Heart left ventricle (tissue), 13 donors: ENCODE measurements at regions not wholly inside any gene's neighbourhood (a gene's known extent, or its start where the extent isn't known, plus 50 kb on each side); places are given as distances from the start of the nearest gene placed in this dataset.
"Not testable (repeated sequence)": the region's sequence is repeated elsewhere in the genome, so short reads cannot be mapped to it uniquely, and the experiment has no call there.

ENCODE experiments used
- CTCF ChIP-seq, 12 donors: fragments of 200-600 bp; sonication (generic) in 4 of 12; IDR thresholded peaks; one replicate each; pipeline versions ENCODE4 v1.5.0 to v1.8.0; 2018 to 2022; ENCODE audit warnings: antibody characterized with exemption in 12 of 12, mild to moderate bottlenecking in 5 of 12
- POLR2A ChIP-seq, 2 donors: fragments of 450-650 bp; IDR thresholded peaks; one replicate each; pipeline ENCODE4 v1.6.1; 2017; ENCODE audit warnings: antibody characterized with exemption in 2 of 2, mild to moderate bottlenecking in 2 of 2, moderate library complexity in 2 of 2
- donor health status: ischemic (EF 13 %, LVEDD 7.1; RV severe dilation, severe dysfunction).
- donor health status: DM: no; HTN: yes; CAD: no.
- donor health status: DM: no; HTN: no; CAD: no.
- donor health status: ischemic (EF 25% LVEDD 6.9; RV normal size, moderate dysfunction).
- donor health status: ischemic (EF 25% LVEDD 5.7; RV mildly dilated, moderate dysfunction).
- donor health status: ischemic (EF 35%, LVEDD 5.7; RV mildly dilated, moderate dysfunction).
- donor health status: nonischemic (EF 11% LVEDD 7.7; RV severe dilation, severe dysfunction).
- donor health status: DM: yes; HTN: yes; CAD: no.
- donor health status: PGD.
- donor health status: ischemic (EF 29% LVEDD 5.4; RV normal size, mild dysfunction).
- donor health status: nonischemic (EF 23%, LVEDD 6.1; RV moderate dilation, normal function).

DNA sequence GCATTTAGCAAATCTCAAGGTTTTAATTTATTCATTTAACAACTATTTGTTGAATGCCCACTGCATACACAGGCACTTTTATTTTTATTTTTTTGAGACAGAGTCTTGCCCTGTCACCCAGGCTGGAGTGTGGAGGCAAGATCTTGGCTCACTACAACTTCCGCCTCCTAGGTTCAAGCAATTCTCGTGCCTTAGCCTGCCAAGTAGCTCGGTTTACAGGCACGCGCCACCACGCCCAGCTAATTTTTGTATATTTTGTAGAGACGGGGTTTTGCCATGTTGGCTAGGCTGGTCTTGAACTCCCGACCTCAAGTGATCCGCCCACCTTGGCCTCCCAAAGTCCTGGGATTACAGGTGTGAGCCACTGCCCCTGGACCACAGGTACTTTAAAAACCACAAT, 67.0 kb upstream of the GOLGA8Q start:
- not testable (repeated sequence) for TF ChIP-seq POLR2A, CTCF (IDR thresholded peaks at IDR 0.05)
